ENCODE measurements at regions not wholly inside any gene's neighbourhood (a gene's known extent, or its start where the extent isn't known, plus 50 kb on each side); places are given as distances from the start of the nearest gene placed in this dataset.

GRCh38 chr6:99121748-99122147 is 174.0 kb upstream of the FBXL4 start:
- TF ChIP-seq ELF4 (IDR thresholded peaks at IDR 0.05), result no peak
- TF ChIP-seq FOXM1 (IDR thresholded peaks at IDR 0.05; ENCODE audit: borderline replicate concordance), result no peak
- no peak for TF ChIP-seq BHLHE40 (IDR thresholded peaks at IDR 0.05; ENCODE audit: borderline replicate concordance)
- no peak for TF ChIP-seq SUZ12 (IDR thresholded peaks at IDR 0.05)
- no peak for TF ChIP-seq LEF1 (IDR thresholded peaks at IDR 0.05; ENCODE audit: borderline replicate concordance)
- TF ChIP-seq SP1 (IDR thresholded peaks at IDR 0.05), result no peak
- no peak for TF ChIP-seq FOXK2 (IDR thresholded peaks at IDR 0.05)
- TF ChIP-seq TARDBP (IDR thresholded peaks at IDR 0.05), result no peak
